Naive thymus-derived CD8-positive, alpha-beta T cell (primary cell): ENCODE measurements at regions not wholly inside any gene's neighbourhood (a gene's known extent, or its start where the extent isn't known, plus 50 kb on each side); places are given as distances from the start of the nearest gene placed in this dataset.

Experiments used
- ATAC-seq, 2 donors: fragments of 150-1000 bp; cut with Tn5 transposase in 1 of 2; sonication (Bioruptor Pico), chemical (Tn5 transposase) in 1 of 2; 1 replicate in 1 of 2; 2 replicates in 1 of 2; pipeline ENCODE4 v1.10.0; 2021; ENCODE audit warnings: mild to moderate bottlenecking in 2 of 2, moderate library complexity in 2 of 2
- POLR2A ChIA-PET: fragments of 350-600 bp; sonication (Branson Sonifier 250); formaldehyde crosslinking; loops from one replicate; lab custom pipeline; 2021; ENCODE audit warnings: antibody characterized with exemption; lab: Charles Lee
- DNase-seq, 10 donors: peaks; one replicate each; pipeline versions ENCODE4 v3.0.0 to v3.0.0-alpha.2; 2020 to 2022
- H3K27ac Mint-ChIP-seq, 10 donors: one replicate each; pipeline ENCODE4 v1.8.0; 2020 to 2022; ENCODE audit warnings: mild to moderate bottlenecking in 10 of 10, mixed read lengths in 10 of 10, moderate library complexity in 4 of 10, inconsistent platforms in 1 of 10
- H3K27me3 Mint-ChIP-seq, 5 donors: one replicate each; pipeline ENCODE4 v1.8.0; 2021 to 2022; ENCODE audit warnings: mixed read lengths in 5 of 5
- H3K36me3 Mint-ChIP-seq, 3 donors: one replicate each; pipeline ENCODE4 v1.8.0; 2020 to 2022; ENCODE audit warnings: mixed read lengths in 3 of 3, mild to moderate bottlenecking in 2 of 3, inconsistent platforms in 1 of 3
- H3K4me1 Mint-ChIP-seq, 4 donors: one replicate each; pipeline ENCODE4 v1.8.0; 2021 to 2022; ENCODE audit warnings: mixed read lengths in 4 of 4
- H3K4me3 Mint-ChIP-seq, 10 donors: one replicate each; pipeline ENCODE4 v1.8.0; 2020 to 2022; ENCODE audit warnings: mild to moderate bottlenecking in 10 of 10, mixed read lengths in 10 of 10, moderate library complexity in 6 of 10, inconsistent platforms in 1 of 10
- H3K9me3 Mint-ChIP-seq, 9 donors: one replicate each; pipeline ENCODE4 v1.8.0; 2020 to 2022; ENCODE audit warnings: mixed read lengths in 9 of 9, mild to moderate bottlenecking in 3 of 9, inconsistent platforms in 1 of 9, moderate library complexity in 1 of 9

DNA sequence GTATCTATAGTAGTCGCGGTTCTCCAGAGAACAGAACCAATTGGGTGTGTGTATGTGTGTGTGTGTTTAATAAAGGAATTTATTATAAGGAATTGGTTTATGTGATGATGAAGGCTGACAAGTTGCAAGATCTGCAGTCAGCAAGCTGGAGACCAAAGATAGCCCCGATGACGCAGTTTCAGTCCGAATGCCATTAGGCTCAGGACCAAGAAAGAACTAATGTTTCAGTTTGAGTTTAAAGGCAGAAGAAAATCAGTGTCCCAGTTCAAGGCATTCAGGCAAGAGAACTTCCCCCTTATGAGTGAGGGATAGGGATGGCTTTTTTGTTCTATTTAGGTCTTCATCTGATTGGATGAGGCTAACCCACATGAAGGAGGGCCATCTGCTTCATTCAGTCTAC is 221.6 kb downstream of the HNMT start:
- Mint-ChIP-seq H3K4me1 (no peaks in the 10 kb centered on the region), H3K36me3 (no peaks in the 10 kb centered on the region), H3K27me3 (peaks cover 0 to 6% (median 0%) of the 10 kb centered on the region in 5 donors), H3K4me3 (no peak overlapping the region), H3K9me3 (peaks cover 0 to 10% (median 2%) of the 10 kb centered on the region in 9 donors), H3K27ac (no peak overlapping the region)
- POLR2A ChIA-PET: no interaction called here
- no peak for DNase-seq
- no peak for ATAC-seq

DNA sequence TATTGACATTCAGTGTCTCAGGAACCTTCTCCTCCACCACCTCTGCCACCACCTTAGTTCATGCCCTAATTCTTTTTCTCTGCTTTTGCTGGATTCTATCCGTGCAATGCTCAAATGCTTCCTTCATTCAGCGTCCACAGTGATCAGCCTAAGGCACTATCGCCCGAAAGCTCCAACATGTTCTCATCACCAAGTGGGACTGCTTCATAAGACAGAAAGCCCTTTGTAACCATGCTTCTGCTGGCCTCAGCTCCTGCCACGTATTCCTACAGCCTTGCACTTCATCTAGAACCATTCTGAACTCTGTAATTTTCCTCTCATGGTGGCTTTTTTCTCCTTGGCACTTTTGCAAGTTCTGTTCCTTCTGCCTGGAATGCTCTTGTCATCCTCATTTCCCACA is 222.9 kb downstream of the HNMT start:
- Mint-ChIP-seq H3K27me3 (peaks cover 0 to 6% (median 0%) of the 10 kb centered on the region in 5 donors), H3K4me1 (no peaks in the 10 kb centered on the region), H3K27ac (no peak overlapping the region), H3K36me3 (no peaks in the 10 kb centered on the region), H3K4me3 (no peak overlapping the region), H3K9me3 (peaks cover 0 to 10% (median 2%) of the 10 kb centered on the region in 9 donors)
- DNase-seq: no peak
- no peak for ATAC-seq
- POLR2A ChIA-PET: no interaction called here

GRCh38 chr2:138190999-138191398 is 226.7 kb downstream of the HNMT start:
- no peak overlapping the region for H3K4me3 Mint-ChIP-seq
- H3K9me3 Mint-ChIP-seq: peaks cover 0 to 10% (median 0%) of the 10 kb centered on the region in 9 donors
- peaks cover 0 to 6% (median 0%) of the 10 kb centered on the region in 5 donors for H3K27me3 Mint-ChIP-seq
- no peak for DNase-seq
- ATAC-seq: no peak
- POLR2A ChIA-PET: no interaction called here
- H3K27ac Mint-ChIP-seq: no peak overlapping the region
- no peaks in the 10 kb centered on the region for H3K4me1 Mint-ChIP-seq
- no peaks in the 10 kb centered on the region for H3K36me3 Mint-ChIP-seq

DNA sequence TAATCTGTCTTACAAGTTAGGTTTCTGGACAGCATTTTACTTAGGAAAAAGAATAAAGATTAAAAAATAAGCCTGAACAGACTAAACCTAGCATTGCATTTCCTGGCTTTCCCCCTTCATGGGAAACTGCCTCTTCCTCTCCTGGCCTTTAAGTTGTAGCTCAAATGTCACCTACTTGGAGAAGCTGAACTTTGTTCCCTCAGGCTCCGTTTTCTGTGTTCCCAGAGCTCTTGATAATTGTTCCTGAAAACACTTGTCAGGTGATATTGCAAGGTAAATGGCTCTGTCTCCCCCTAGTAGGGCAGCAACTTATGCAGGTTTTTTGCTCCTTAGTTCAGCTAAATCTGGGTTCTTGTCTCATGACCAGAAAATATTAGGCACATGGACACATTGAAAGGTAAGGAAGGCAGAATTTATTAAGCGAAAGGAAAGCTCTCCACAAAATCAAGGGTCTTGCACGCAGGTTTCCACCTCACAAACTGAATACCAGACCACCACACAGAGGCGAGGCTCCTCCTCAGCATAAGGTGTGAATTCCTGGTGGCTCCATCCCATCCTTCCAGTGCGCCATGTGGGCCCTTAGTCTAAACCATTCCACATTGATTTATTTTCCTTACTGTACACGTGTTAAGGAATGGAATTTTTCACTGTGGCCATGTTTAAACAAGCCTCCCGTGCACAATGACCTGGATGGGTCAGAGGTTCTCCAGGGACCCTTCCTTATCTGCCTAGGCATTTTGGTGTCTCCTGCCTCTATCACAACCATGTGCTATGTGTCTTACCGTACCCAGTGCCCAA is 229.3 kb downstream of the HNMT start:
- DNase-seq (no peak), ATAC-seq (no peak)
- H3K4me3 Mint-ChIP-seq: no peak overlapping the region
- H3K4me1 Mint-ChIP-seq: no peaks in the 10 kb centered on the region
- peaks cover 0 to 2% (median 0%) of the 10 kb centered on the region in 3 donors for H3K36me3 Mint-ChIP-seq
- peaks cover 0 to 3% (median 0%) of the 10 kb centered on the region in 5 donors for H3K27me3 Mint-ChIP-seq
- no peak overlapping the region for H3K27ac Mint-ChIP-seq
- H3K9me3 Mint-ChIP-seq: peaks cover 0 to 8% (median 0%) of the 10 kb centered on the region in 9 donors
- POLR2A ChIA-PET: no interaction called here

DNA sequence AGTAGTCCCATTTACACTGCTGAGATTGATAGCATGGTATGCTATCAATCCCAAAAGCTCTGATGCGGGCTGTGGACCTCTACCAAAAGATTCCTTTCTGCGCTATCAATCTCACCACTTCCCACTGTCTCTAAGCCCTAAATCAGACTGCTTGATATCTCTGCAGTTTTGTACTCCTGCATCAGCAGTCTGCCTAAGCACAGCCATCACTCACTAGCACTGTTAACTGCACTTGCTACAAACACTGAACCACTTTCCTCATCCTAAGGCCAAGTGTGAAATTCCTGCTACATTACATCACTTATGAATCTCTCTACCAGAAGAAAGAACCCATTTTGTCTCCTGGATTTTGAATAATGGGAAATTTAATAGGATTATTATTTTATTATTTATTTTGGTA is 237.0 kb downstream of the HNMT start:
- DNase-seq (no peak), ATAC-seq (no peak)
- Mint-ChIP-seq H3K9me3 (peaks cover 0 to 25% (median 10%) of the 10 kb centered on the region in 9 donors), H3K36me3 (peaks cover 0 to 4% (median 2%) of the 10 kb centered on the region in 3 donors), H3K4me3 (no peak overlapping the region), H3K27ac (no peak overlapping the region), H3K4me1 (no peaks in the 10 kb centered on the region), H3K27me3 (peaks cover 0 to 1% (median 0%) of the 10 kb centered on the region in 5 donors)
- POLR2A ChIA-PET: no interaction called here

DNA sequence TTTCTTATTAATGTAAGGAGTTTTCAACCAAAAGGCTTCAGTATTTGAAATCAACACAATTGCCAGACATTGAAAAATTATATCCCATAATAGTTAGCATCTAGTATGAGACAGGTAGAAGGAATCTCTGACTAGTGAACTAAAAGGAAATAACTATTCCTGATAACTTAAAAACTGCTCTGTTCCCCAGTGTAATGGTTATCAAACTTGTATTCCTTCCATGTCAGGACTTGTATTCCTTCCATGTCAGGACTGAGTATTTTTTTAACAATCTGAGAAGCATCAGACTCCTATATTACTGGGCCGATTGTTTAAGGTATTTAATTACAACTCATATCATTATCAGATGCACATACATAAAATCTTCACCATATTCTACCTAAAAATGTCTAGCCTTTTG is 238.5 kb downstream of the HNMT start:
- H3K9me3 Mint-ChIP-seq: peaks cover 0 to 22% (median 10%) of the 10 kb centered on the region in 9 donors
- H3K27ac Mint-ChIP-seq: no peak overlapping the region
- H3K4me3 Mint-ChIP-seq: no peak overlapping the region
- H3K36me3 Mint-ChIP-seq: peaks cover 0 to 4% (median 0%) of the 10 kb centered on the region in 3 donors
- no peak for ATAC-seq
- POLR2A ChIA-PET: no interaction called here
- no peaks in the 10 kb centered on the region for H3K4me1 Mint-ChIP-seq
- no peaks in the 10 kb centered on the region for H3K27me3 Mint-ChIP-seq
- no peak for DNase-seq

DNA sequence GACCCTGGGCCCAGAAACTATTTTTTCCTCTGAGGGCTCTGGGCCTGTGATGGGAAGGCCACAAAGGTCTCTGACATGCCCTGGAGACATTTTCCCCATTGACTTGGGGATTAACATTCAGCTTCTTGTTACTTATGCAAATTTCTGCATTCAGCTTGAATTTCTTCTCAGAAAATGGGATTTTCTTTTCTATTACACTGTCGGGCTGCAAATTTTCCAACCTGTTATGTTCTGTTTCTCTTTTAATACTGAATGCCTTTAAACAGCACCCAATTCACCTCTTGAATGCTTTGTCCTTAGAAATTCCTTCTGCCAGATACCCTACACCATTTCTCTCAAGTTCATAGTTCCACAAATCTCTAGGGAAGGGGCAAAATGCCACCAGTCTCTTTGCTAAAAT is 241.0 kb downstream of the HNMT start:
- DNase-seq: no peak
- Mint-ChIP-seq H3K27me3 (no peaks in the 10 kb centered on the region), H3K4me3 (no peak overlapping the region), H3K27ac (no peak overlapping the region), H3K36me3 (peaks cover 0 to 4% (median 0%) of the 10 kb centered on the region in 3 donors), H3K9me3 (peaks cover 0 to 19% (median 10%) of the 10 kb centered on the region in 9 donors), H3K4me1 (no peaks in the 10 kb centered on the region)
- no peak for ATAC-seq
- POLR2A ChIA-PET: no interaction called here

GRCh38 chr2:138207074-138207930 is 243.0 kb downstream of the HNMT start:
- H3K4me1 Mint-ChIP-seq: no peaks in the 10 kb centered on the region
- H3K27ac Mint-ChIP-seq: no peak overlapping the region
- no peak for DNase-seq
- ATAC-seq: no peak
- peaks cover 0 to 19% (median 10%) of the 10 kb centered on the region in 9 donors for H3K9me3 Mint-ChIP-seq
- POLR2A ChIA-PET: no interaction called here
- H3K36me3 Mint-ChIP-seq: peaks cover 0 to 4% (median 1%) of the 10 kb centered on the region in 3 donors
- no peak overlapping the region for H3K4me3 Mint-ChIP-seq
- H3K27me3 Mint-ChIP-seq: peaks cover 0 to 4% (median 0%) of the 10 kb centered on the region in 5 donors

- Mint-ChIP-seq H3K27ac (no peak overlapping the region), H3K9me3 (peaks cover 0 to 18% (median 9%) of the 10 kb centered on the region in 9 donors), H3K27me3 (peaks cover 0 to 5% (median 0%) of the 10 kb centered on the region in 5 donors), H3K36me3 (peaks cover 0 to 2% (median 0%) of the 10 kb centered on the region in 3 donors), H3K4me1 (no peaks in the 10 kb centered on the region), H3K4me3 (no peak overlapping the region)
- POLR2A ChIA-PET: no interaction called here
- ATAC-seq (no peak), DNase-seq (no peak)
Observed at GRCh38 chr2:138209009-138209408, 244.7 kb downstream of the HNMT start.

DNA sequence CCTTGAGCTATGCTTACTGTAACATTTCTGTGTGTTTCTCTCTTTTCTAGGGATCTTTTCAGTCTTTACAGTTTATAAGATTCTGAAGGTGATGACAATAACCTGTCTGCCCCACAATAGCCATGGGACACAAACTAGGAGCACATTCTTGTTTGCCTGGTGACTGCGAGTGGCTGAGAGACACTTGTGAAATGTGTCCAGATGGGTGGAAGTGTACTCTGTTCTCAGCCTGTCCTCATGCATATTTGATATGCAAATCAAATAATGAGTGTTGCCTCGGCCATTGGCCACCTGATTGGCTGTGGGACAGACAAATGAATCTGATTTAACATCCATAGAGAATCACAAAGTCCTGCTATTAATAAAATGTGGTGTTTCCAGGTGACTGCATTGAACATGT is 246.2 kb downstream of the HNMT start:
- DNase-seq: no peak
- Mint-ChIP-seq H3K4me1 (no peaks in the 10 kb centered on the region), H3K27me3 (peaks cover 0 to 8% (median 0%) of the 10 kb centered on the region in 5 donors), H3K27ac (no peak overlapping the region), H3K36me3 (peaks cover 0 to 2% (median 0%) of the 10 kb centered on the region in 3 donors), H3K4me3 (no peak overlapping the region), H3K9me3 (peaks cover 0 to 10% (median 6%) of the 10 kb centered on the region in 9 donors)
- ATAC-seq: no peak
- POLR2A ChIA-PET: no interaction called here

- DNase-seq (no peak), ATAC-seq (no peak)
- H3K4me3 Mint-ChIP-seq: no peak overlapping the region
- H3K36me3 Mint-ChIP-seq: peaks cover 0 to 2% (median 0%) of the 10 kb centered on the region in 3 donors
- POLR2A ChIA-PET: no interaction called here
- no peaks in the 10 kb centered on the region for H3K4me1 Mint-ChIP-seq
- peaks cover 0 to 8% (median 0%) of the 10 kb centered on the region in 5 donors for H3K27me3 Mint-ChIP-seq
- H3K9me3 Mint-ChIP-seq: peaks cover 0 to 8% (median 1%) of the 10 kb centered on the region in 9 donors
- H3K27ac Mint-ChIP-seq: no peak overlapping the region
Observed at GRCh38 chr2:138212434-138212833, 248.2 kb downstream of the HNMT start.

DNA sequence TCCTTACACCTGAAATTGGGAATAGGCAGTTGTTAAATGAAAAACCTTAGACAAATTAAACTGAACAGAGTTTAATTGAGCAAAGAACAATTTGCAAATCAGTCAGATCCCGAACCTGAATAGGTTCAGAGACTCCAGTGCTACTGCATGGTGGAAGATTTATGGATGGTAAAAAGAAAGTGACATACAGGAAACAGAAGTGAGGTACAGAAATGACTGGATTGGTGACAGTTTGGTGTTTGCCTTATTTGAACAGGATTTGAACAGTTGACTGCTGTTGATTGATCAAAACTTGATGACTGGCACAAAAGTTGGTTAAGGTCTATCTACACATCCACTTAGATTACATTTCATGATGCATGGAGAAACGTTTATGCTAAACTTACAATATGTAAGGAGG is 248.8 kb downstream of the HNMT start:
- H3K4me3 Mint-ChIP-seq: no peak overlapping the region
- POLR2A ChIA-PET: no interaction called here
- peaks cover 0 to 2% (median 0%) of the 10 kb centered on the region in 3 donors for H3K36me3 Mint-ChIP-seq
- ATAC-seq (no peak), DNase-seq (no peak)
- H3K27me3 Mint-ChIP-seq: peaks cover 0 to 8% (median 0%) of the 10 kb centered on the region in 5 donors
- H3K4me1 Mint-ChIP-seq: no peaks in the 10 kb centered on the region
- no peak overlapping the region for H3K27ac Mint-ChIP-seq
- peaks cover 0 to 8% (median 0%) of the 10 kb centered on the region in 9 donors for H3K9me3 Mint-ChIP-seq

- H3K4me1 Mint-ChIP-seq: no peaks in the 10 kb centered on the region
- no peak overlapping the region for H3K4me3 Mint-ChIP-seq
- H3K27me3 Mint-ChIP-seq: peaks cover 0 to 8% (median 0%) of the 10 kb centered on the region in 5 donors
- H3K36me3 Mint-ChIP-seq: peaks cover 0 to 2% (median 0%) of the 10 kb centered on the region in 3 donors
- POLR2A ChIA-PET: no interaction called here
- no peak for ATAC-seq
- peaks cover 0 to 8% (median 0%) of the 10 kb centered on the region in 9 donors for H3K9me3 Mint-ChIP-seq
- no peak overlapping the region for H3K27ac Mint-ChIP-seq
- no peak for DNase-seq
Observed at GRCh38 chr2:138213624-138214023, 249.4 kb downstream of the HNMT start.
